ENCODE measurements at regions not wholly inside any gene's neighbourhood (a gene's known extent, or its start where the extent isn't known, plus 50 kb on each side); places are given as distances from the start of the nearest gene placed in this dataset.

DNA sequence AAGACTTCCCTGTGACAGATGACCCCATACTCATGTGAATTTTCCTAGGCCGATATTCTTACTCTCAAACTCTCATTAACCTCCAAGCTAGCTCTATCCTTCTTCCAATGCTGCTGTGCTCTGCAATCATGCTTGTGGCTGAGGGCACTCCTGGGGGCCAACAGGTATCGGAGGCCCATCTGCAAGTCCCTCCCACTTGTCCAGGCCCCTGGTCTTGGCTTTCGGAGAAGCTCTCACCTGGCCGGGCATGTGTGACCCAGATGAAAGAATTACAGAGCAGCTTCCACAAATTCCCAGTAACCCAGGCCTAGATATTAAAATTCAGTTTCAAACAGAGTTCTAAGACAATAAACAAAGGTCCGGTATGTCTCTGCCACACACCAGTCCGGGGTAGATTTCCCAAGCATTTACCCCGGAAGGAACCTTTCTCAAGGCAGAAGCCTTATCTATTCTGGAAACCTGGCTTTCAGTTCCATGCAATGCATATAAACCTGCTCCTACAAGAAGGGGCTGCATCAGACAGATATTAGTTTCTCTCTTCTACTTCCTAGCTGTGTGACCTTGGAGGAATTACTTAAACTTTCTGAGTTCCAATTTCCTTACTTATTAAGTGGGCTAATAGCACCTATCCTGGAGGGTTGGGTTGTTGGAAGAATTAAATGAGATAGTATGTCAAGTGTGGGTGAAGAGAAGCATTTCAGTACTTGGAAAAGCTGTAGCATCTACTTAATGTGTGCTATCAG lies 270.8 kb downstream of the PTTG2 start (continued):
- TF ChIP-seq CREM (CRISPR knock-in tag; IDR thresholded peaks at IDR 0.05) (no peak), TP53 (CRISPR knock-in tag; IDR thresholded peaks at IDR 0.05) (no peak), FOXK1 (CRISPR knock-in tag; IDR thresholded peaks at IDR 0.05) (no peak), SMAD3 (CRISPR knock-in tag; IDR thresholded peaks at IDR 0.05; ENCODE audit: borderline replicate concordance) (no peak), ESRRA (CRISPR knock-in tag; IDR thresholded peaks at IDR 0.05; ENCODE audit: borderline replicate concordance) (no peak), ZNF423 (CRISPR knock-in tag; IDR thresholded peaks at IDR 0.05) (no peak), ATF1 (CRISPR knock-in tag; IDR thresholded peaks at IDR 0.05) (no peak), NR2C2 (CRISPR knock-in tag; IDR thresholded peaks at IDR 0.05) (no peak), ZNF232 (CRISPR knock-in tag; IDR thresholded peaks at IDR 0.05) (no peak)
- TF ChIP-seq, protein P1, sequence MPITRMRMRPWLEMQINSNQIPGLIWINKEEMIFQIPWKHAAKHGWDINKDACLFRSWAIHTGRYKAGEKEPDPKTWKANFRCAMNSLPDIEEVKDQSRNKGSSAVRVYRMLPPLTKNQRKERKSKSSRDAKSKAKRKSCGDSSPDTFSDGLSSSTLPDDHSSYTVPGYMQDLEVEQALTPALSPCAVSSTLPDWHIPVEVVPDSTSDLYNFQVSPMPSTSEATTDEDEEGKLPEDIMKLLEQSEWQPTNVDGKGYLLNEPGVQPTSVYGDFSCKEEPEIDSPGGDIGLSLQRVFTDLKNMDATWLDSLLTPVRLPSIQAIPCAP (CRISPR knock-in tag; IDR thresholded peaks at IDR 0.05): no peak
- TF ChIP-seq, protein P2, sequence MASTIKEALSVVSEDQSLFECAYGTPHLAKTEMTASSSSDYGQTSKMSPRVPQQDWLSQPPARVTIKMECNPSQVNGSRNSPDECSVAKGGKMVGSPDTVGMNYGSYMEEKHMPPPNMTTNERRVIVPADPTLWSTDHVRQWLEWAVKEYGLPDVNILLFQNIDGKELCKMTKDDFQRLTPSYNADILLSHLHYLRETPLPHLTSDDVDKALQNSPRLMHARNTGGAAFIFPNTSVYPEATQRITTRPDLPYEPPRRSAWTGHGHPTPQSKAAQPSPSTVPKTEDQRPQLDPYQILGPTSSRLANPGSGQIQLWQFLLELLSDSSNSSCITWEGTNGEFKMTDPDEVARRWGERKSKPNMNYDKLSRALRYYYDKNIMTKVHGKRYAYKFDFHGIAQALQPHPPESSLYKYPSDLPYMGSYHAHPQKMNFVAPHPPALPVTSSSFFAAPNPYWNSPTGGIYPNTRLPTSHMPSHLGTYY (CRISPR knock-in tag; IDR thresholded peaks at IDR 0.05): no peak
- TF ChIP-seq, protein P3, sequence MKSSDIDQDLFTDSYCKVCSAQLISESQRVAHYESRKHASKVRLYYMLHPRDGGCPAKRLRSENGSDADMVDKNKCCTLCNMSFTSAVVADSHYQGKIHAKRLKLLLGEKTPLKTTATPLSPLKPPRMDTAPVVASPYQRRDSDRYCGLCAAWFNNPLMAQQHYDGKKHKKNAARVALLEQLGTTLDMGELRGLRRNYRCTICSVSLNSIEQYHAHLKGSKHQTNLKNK (CRISPR knock-in tag; IDR thresholded peaks at IDR 0.05): no peak
- TF ChIP-seq, protein P4, sequence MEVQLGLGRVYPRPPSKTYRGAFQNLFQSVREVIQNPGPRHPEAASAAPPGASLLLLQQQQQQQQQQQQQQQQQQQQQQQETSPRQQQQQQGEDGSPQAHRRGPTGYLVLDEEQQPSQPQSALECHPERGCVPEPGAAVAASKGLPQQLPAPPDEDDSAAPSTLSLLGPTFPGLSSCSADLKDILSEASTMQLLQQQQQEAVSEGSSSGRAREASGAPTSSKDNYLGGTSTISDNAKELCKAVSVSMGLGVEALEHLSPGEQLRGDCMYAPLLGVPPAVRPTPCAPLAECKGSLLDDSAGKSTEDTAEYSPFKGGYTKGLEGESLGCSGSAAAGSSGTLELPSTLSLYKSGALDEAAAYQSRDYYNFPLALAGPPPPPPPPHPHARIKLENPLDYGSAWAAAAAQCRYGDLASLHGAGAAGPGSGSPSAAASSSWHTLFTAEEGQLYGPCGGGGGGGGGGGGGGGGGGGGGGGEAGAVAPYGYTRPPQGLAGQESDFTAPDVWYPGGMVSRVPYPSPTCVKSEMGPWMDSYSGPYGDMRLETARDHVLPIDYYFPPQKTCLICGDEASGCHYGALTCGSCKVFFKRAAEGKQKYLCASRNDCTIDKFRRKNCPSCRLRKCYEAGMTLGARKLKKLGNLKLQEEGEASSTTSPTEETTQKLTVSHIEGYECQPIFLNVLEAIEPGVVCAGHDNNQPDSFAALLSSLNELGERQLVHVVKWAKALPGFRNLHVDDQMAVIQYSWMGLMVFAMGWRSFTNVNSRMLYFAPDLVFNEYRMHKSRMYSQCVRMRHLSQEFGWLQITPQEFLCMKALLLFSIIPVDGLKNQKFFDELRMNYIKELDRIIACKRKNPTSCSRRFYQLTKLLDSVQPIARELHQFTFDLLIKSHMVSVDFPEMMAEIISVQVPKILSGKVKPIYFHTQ (CRISPR knock-in tag; IDR thresholded peaks at IDR 0.05): no peak
- TF ChIP-seq, protein P5, sequence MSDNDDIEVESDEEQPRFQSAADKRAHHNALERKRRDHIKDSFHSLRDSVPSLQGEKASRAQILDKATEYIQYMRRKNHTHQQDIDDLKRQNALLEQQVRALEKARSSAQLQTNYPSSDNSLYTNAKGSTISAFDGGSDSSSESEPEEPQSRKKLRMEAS (CRISPR knock-in tag; IDR thresholded peaks at IDR 0.05): no peak

DNA sequence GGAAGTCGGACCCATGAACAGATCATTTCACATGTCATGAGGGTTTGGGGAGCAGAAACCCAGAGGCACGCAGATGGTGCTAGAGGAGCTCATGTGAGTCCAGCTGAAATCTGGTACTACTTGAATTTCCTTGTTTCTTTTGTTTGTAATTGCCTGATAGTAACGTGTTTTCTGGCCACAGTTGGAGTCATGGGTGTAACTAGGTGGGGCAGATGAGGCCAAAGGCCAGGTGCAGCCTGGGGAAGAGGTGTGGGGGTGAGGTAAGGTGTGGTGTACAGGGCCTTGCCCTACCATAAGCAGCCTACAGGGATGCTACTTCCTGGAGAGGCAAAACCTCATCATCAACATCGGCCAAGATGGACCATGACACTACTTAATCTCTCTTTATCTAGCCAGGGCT lies 271.4 kb downstream of the PTTG2 start:
- DNase-seq (ENCODE audit: low spot score): no peak
- no peak for ATAC-seq
- Mint-ChIP-seq H3K4me1 (peaks cover under 1% of the 10 kb centered on the region; the same call in 1 of the 2 replicates), H3K9me3 (peaks cover 13% of the 10 kb centered on the region), H3K27me3 (ENCODE audit: low read depth) (no peaks in the 10 kb centered on the region; the same call in 1 of the 2 replicates), H3K36me3 (no peaks in the 10 kb centered on the region), H3K4me3 (no peak overlapping the region), H3K27ac (no peak overlapping the region)
- ChIA-PET CTCF (no interaction called here), POLR2A (interaction anchor here (0.6 kb wide), 1 partner anchor 48 kb away, joined by 3 read pairs; no protein-coding TSS in a partner anchor)
- TF ChIP-seq, protein P6, sequence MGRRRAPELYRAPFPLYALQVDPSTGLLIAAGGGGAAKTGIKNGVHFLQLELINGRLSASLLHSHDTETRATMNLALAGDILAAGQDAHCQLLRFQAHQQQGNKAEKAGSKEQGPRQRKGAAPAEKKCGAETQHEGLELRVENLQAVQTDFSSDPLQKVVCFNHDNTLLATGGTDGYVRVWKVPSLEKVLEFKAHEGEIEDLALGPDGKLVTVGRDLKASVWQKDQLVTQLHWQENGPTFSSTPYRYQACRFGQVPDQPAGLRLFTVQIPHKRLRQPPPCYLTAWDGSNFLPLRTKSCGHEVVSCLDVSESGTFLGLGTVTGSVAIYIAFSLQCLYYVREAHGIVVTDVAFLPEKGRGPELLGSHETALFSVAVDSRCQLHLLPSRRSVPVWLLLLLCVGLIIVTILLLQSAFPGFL (CRISPR knock-in tag; IDR thresholded peaks at IDR 0.05; ENCODE audit: borderline replicate concordance): no peak
- TF ChIP-seq ZNF416 (CRISPR knock-in tag; IDR thresholded peaks at IDR 0.05) (no peak), ZNF232 (CRISPR knock-in tag; IDR thresholded peaks at IDR 0.05) (no peak), ZNF671 (CRISPR knock-in tag; IDR thresholded peaks at IDR 0.05) (no peak), FOXK1 (CRISPR knock-in tag; IDR thresholded peaks at IDR 0.05) (no peak), NR3C1 (CRISPR knock-in tag; conservative IDR thresholded peaks at IDR 0.05; ENCODE audit: low read depth) (no peak), SOX15 (CRISPR knock-in tag; IDR thresholded peaks at IDR 0.05) (no peak), TP53 (CRISPR knock-in tag; IDR thresholded peaks at IDR 0.05) (no peak)
- TF ChIP-seq, protein P7, sequence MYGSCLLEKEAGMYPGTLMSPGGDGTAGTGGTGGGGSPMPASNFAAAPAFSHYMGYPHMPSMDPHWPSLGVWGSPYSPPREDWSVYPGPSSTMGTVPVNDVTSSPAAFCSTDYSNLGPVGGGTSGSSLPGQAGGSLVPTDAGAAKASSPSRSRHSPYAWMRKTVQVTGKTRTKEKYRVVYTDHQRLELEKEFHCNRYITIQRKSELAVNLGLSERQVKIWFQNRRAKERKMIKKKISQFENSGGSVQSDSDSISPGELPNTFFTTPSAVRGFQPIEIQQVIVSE (CRISPR knock-in tag; IDR thresholded peaks at IDR 0.05; ENCODE audit: borderline replicate concordance): no peak
- TF ChIP-seq, protein P8, sequence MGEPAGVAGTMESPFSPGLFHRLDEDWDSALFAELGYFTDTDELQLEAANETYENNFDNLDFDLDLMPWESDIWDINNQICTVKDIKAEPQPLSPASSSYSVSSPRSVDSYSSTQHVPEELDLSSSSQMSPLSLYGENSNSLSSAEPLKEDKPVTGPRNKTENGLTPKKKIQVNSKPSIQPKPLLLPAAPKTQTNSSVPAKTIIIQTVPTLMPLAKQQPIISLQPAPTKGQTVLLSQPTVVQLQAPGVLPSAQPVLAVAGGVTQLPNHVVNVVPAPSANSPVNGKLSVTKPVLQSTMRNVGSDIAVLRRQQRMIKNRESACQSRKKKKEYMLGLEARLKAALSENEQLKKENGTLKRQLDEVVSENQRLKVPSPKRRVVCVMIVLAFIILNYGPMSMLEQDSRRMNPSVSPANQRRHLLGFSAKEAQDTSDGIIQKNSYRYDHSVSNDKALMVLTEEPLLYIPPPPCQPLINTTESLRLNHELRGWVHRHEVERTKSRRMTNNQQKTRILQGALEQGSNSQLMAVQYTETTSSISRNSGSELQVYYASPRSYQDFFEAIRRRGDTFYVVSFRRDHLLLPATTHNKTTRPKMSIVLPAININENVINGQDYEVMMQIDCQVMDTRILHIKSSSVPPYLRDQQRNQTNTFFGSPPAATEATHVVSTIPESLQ (CRISPR knock-in tag; IDR thresholded peaks at IDR 0.05): no peak
- TF ChIP-seq, protein P9, sequence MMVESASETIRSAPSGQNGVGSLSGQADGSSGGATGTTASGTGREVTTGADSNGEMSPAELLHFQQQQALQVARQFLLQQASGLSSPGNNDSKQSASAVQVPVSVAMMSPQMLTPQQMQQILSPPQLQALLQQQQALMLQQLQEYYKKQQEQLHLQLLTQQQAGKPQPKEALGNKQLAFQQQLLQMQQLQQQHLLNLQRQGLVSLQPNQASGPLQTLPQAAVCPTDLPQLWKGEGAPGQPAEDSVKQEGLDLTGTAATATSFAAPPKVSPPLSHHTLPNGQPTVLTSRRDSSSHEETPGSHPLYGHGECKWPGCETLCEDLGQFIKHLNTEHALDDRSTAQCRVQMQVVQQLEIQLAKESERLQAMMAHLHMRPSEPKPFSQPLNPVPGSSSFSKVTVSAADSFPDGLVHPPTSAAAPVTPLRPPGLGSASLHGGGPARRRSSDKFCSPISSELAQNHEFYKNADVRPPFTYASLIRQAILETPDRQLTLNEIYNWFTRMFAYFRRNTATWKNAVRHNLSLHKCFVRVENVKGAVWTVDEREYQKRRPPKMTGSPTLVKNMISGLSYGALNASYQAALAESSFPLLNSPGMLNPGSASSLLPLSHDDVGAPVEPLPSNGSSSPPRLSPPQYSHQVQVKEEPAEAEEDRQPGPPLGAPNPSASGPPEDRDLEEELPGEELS (CRISPR knock-in tag; IDR thresholded peaks at IDR 0.05): no peak
